HTR-8/SVneo (cell line): ENCODE measurements at regions not wholly inside any gene's neighbourhood (a gene's known extent, or its start where the extent isn't known, plus 50 kb on each side); places are given as distances from the start of the nearest gene placed in this dataset.

ENCODE experiments used
- DNase-seq: peaks from one replicate; pipeline ENCODE4 v3.0.0; 2011; ENCODE audit warnings: low spot score, mixed read lengths; ENCODE audit not compliant: insufficient read length
- FAIRE-seq: peaks from 2 replicates; lab custom pipeline; 2011; peaks lifted over from hg19 to GRCh38; lab: Jason Lieb, UNC

DNA sequence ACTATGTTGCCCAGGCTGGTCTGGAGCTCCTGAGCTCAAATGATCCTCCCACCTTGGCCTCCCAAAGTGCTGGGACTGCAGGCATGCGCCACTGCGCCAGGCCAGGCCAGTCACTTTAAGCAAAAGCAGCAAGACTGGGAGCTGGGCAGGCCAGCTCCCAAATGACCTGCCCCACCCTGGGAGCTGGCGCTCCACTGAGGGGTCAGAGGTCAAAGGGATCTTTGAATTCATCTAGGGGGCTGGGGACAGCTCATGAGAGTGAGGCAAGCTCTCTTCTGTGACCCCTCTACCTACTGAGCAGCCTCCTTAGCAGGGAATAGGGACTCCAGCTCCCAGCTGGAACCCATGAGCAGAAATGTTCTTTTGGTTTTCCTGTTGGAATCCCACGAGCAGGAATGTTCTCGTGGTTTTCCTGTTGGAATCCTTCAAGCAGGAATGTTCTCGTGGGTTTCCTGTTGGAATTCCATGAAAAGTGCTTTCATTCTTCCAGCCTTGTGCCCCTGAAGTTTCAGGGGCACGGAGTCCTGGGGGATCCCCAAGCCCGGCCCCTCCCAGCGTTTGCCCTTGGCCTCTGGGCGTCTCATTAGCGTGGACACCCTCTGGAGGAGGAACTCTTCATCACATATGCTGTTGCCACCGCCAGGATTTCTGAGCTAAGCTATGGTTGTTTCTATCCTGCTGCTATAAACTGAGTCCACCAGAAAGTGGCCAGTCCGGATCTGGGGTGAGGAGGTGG, 162.0 kb upstream of the HAAO start:
- no peak for DNase-seq
- FAIRE-seq: no peak

DNA sequence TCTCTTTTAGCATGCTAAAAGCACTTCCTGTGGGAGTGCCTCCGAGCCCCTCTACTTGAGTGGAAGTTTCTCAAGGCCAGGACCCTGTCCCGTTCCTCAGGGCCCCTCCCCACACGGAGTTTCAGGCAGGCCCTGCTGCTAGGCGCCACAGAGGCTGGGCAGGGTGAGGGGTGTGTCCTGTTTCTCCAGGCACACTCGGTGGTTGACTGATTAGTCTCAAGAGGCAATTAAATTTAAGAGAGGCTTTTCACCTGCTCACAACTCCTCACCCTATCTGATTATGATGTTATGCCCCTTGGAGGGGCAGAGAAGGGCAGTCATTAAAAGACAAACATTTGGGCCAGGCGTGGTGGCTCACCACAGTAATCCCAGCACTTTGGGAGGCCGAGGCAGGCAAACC, 160.8 kb upstream of the HAAO start:
- DNase-seq: no peak
- no peak for FAIRE-seq

DNA sequence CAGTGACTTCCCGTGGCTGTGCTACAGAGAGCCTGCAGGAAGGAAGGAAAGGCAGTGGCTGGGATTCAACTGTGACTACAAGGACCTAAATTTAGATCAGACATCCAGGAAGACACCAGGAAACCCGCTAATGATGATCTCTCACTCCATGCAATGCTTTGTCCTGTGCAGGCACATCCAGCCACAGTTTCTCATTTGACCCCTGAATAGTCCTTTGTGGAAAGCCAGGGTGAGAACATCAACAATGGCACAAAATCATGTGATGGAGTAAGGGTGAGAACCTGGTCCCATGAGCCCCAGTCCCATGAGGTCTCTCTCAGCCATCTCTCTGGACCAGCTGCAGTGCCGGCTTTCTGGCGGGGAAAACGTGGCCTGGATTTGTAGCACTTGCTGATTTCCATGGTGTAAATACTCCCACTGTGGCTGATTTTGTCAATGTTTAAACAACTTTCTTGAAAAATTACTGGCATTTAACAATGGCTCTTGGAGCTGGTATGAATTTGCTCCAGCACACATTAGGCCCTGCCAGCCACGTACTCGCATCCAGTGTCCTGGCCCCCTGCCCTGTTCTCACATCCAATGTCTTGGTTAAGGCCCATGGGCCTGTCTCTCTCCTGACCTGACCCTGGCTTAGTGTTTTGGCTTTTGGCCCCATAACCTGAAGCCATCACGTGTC, 159.0 kb upstream of the HAAO start:
- DNase-seq (no peak), FAIRE-seq (no peak)

DNA sequence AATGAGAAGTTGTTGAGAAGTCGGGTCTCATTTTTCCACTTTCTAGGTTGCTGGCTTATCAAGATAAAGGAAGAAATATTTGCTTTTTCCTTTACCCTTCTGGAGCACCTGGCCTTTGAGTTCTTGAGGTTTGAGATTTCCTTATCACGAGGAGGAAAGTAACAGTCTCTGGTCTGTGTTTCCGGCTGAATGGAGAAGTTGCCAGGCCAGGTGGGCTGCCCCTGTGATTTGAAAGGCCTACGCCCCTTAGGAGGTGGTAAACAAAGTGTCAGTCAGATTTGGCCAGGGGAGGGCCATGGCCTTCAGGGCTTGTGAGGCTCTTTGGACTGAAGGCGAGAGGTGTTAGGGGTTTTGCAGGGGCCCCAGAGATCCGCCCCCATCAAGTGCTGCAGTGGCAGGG, 156.7 kb upstream of the HAAO start:
- no peak for FAIRE-seq
- no peak for DNase-seq

DNA sequence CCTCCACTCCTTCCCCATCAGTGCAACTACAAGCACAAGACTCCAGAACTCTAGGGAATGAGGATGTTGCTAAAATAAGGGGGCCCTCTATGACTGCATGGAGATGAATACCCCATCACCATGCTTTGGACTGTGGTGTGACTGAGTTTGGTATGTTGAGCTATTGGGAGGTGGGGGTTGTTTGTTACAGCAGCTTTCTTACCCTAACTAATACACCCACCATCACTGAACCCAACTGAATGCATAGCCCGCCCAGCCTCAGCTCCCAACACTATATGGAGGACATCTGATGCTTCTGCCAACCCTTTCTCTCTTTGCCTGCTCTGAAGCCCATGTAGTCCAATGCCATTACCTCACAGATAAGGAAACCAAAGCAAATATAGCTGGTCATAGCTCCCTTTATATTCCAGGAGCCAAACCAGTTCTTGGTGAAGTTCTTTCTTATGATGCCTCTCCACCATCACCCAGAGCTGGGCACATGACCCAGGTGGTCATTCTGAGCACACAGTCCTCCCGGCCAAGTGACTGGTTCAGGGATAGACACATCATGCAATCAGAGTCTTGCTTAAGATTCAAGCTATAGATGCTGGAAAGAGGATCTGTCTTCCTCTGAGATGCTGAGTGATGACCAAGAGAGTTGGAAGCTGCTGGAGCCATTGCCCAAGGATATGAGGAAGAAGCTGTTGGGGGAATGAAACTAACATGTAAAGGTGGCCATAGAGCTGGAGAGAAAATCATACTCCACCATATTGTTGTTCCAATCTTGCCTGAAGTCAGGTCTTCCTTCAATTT, 155.6 kb upstream of the HAAO start:
- FAIRE-seq: no peak
- DNase-seq: no peak

DNA sequence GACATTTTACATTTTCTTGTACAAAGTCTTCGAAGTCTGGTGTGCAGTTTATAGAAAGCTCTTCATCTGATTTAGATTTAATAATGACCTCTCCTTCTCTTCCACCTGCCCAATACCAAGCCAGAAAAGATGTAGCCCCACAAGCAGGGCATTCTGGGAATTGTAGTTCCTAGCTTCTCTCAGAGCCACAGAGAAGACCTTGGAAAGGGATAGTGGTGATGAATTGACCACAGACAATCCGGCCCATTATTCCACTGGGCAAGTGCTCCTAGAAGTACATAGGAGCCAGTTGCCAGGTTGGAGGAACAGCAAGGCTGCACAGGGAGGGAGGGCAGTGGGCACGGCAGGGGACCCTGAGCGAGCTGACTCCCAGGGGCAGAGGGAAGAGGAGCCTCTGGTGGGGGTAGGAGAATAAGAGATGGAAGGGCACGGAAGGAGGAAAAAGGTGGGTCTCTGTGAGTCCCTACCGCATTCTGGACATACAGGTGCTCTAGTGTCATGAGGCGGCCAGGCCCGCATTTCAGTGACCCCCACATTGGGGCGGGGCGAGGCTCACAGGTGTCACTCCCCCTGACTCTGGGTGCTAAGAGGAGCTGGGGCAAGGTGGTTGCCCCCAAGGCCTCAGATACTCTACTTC, 152.5 kb upstream of the HAAO start:
- no peak for DNase-seq
- no peak for FAIRE-seq

DNA sequence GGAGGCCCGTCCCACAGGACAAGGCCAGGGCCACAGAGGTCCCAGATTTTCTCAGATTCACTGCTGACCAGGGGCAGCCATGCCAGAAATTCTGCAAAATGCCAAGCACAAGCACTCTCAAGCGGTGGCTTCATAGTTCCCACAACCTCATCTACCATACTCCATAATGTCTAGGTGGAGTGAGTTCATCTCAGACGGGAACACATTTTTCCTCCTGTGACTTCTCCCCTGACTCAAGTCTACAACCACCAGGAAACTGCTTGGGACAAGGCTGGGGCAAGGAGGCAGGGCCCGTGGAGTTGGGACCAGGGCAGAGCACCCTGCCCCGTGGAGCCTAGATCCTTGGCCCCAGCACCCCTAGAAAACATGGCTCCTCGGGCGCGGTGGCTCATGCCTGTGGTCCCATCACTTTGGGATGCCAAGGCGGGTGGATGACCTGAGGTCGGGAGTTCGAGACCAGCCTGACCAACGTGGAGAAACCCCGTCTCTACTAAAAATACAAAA, 150.7 kb upstream of the HAAO start:
- DNase-seq: no peak
- no peak for FAIRE-seq

DNA sequence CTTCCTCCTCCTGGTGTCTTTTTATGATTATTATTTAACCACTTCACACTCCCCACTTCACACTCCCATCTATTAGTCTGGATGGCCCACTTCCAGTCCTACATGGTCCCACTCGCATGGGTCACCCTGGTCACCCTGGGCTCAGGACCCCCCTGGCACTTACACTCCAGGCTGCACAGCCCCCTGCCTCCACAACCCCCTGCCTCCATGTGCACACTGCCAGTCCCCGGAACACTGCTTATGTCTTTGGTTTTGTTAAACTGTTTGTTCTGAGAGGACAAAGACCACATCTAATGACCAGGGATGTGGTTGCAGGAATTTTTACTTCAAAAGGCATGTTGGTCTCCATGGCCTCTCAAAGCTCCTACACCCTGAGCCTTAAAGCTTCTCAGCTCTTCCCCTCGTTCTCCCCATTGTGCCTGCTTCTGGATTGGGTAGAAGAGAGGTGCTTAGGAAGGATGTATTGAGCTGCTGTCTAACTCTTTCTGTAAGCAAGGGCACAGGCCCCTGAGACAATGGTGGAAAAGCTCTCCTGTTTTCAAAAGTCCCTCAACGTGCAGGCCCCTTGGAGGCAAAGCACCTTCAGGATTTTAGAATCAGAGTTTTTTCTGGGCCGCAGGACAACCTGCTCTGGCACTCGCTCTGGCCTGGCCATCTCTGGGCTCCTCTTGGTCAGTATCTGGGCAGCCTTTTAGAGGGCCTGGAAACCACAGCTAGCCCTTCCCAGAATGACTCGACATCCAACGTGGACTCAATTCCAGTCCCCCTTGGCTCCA, 150.0 kb upstream of the HAAO start:
- DNase-seq: no peak
- FAIRE-seq: no peak

DNA sequence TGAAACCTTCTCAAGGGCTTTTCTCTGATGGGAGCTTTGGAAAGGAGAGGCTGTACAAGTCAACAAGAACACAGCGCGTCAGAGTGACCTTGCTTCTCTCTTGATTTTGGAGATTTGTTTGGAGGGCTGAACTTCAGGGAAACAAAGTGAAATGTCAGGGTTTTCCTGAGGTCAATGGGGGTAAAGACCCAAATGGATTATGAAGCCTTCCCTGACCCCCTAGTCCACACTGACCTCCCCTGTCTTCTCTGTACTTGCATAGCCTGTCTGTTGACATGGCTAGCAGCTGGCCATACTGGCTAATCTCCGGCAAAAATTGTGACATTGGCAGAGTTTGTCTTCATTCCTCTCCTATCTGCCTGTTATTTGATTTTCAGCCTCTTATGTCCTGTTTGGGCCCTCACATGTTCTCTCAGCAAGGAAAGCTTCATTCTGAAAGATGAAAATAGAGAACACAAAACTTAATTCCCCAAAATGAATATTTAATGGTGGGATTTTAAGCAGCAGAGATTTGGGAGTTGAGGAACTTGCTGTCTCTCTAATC, 149.3 kb upstream of the HAAO start:
- DNase-seq (no peak), FAIRE-seq (no peak)

DNA sequence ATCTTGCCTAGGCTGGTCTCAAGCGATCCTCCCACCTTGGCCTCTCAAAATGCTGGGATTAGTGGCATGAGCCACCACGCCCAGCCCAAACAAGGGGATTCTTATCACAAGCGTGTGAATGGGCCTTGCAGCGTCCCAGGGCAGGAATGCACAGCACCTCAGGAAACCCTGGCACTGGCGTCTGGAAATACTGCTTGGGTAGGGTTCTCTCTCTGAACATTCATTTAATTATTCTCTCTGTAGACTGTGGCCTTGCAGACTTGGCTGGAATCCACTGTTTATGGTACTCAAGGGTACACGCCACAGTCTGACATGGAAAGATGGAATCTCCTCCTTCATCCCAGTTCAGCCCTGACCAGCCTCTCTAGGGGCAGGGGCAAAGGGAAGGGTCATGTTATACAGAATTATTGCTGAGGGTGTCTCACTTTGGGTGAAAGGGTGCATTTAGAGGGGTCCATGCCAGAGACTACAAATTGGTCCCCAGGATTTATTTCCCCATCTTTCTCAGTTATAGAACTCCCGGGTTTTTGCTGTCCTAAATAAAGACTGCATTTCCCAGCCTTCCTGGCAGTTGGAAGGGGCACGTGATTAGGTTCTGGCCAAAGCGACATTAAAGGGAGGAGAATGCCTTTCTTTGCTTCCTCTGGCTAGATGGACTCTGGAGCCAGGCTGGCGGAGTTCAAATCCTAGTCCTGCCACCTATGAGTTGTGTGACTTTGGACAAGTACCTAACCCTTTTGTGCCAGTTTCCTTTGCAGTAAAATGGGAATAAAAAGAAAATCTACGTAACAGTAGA, 147.2 kb upstream of the HAAO start:
- DNase-seq (no peak), FAIRE-seq (no peak)

DNA sequence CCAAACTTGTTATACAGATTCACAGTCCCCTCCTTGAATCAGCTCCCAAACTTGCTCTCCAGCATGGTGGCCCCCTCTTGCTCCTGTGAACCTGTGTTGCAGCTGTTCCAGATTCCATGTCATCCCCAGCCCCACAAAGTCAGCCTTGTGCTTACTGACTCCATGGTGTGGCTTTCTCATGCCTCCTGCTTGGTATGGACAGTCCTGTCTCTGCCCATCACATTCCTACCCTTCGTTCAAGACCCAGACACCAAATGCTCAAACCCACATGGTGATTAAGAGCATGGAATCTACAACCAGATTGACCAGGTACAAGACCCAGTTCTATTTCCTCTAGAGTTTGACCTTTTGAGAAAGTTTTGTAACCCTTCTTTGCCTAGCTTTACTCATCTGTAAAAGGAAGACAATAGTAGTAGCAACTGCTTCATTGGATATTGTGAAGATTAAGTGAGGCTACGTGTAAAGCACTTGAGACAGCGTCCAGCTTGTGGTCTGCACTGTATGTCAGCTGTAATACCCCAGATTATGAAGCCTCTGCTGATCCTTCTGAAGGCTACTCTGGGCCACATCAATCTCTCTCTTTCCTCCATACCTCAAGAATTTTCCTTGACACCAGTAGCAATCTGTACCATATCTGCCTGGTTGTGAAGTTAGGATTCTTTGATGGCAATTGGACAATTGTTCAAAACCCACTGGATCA, 146.4 kb upstream of the HAAO start:
- DNase-seq (no peak), FAIRE-seq (no peak)

DNA sequence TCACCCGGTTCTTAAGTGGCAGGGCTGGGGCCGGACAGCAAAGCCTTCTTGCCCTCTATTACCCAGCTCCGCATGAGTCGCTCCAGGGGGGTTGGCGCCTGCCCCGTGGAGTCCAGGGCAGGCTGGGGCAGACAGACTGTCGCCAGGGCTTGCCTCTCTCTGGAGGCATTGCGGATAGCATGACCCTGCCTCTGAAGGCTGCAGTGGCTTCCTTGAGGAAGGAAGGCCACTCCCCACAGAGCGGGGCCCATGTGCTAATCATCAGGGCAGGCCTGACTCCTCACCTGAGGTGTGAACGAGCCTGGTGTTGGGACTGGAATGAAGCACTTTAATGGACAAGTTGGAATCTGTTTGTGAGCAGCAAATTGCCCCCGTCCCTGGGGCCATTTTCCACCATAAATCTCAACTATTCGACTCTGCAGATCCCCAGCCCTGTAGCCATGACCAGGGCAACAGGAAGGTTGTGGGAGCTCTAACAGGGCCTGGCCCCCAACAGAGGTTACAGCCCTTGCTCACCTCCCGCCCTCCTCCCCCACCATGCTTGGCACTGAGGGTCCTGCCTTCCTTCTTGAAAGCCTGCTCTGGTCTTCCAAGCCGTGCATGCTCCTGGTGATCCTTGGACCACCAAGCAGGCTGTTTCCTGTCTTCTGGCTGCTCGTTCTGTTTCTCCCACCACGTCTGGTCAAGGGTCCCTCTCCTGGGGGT, 144.9 kb upstream of the HAAO start:
- FAIRE-seq (no peak), DNase-seq (no peak)

DNA sequence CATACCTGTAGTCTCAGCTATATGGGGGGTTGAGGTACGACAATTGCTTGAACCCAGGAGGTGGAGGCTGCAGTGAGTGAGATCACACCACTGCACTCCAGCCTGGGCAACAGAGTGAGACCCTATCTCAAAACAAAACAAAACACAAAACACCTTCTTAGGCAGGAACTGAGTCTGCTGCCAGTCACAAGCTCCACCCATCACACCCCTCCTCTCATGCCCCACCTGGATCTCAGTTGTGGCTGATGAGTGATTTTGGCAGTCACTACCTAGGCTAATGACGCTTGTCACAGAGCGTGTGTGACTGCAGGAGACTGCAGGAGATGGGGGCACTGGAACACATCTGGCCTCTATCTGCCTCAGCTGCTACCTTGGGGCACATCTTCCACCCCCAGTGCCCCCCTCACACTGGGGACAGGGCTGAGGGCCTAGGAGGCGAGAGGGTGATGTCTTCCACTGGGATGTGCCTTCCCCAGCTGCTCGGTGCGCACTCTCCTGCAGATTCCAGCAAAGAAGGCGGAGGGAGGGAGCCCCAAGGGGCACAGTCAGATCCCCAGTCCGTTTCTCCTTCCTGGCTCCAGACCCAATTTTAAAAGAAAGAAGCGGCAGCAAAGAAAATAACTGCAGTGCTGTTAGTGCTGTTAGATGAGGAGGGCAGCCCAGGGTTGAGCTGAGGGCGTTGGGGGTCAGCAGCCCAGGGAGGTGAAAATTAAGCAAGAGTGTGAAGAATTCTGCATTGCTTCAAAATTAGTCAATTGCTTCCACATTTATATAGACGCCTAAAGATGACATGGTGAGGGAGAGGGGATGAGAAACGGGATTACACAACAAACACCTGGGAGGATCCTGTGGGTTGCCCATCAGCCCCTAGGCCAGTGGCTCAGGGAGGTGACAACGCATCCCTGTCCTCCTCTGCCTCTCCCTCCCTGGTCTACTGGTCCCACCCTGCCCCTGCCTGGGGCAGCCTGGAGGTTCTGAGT, 143.6 kb upstream of the HAAO start:
- no peak for DNase-seq
- FAIRE-seq: no peak

DNA sequence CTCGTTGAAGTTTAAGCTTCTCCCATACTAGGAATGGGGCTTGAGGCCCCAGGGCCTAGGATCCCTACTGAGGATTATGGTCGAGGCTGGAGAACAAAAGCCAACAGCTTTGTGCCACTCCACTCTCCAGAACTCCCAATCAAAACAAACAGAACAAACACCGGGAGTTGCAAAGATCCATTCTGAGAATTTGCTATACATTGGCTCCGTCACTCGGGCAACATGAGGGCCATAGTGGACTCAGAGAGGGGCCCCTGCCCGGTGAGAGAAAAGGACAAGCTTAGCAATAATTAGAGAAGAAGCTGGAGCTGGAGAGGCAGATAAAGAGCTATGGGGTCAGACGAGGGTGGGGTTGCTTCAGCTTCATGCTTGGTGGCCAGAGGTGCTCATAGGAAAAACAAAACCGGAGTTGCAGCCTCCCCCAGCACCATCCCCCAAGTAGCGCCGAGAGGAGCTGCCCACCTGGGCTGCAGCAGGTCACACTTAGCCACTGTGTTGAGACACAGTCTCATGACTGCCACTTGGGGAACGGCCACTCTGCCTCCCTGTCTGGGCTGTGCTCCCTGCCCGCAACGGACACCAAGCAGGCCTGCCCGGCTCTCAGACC, 142.3 kb upstream of the HAAO start:
- FAIRE-seq (no peak), DNase-seq (no peak)

DNA sequence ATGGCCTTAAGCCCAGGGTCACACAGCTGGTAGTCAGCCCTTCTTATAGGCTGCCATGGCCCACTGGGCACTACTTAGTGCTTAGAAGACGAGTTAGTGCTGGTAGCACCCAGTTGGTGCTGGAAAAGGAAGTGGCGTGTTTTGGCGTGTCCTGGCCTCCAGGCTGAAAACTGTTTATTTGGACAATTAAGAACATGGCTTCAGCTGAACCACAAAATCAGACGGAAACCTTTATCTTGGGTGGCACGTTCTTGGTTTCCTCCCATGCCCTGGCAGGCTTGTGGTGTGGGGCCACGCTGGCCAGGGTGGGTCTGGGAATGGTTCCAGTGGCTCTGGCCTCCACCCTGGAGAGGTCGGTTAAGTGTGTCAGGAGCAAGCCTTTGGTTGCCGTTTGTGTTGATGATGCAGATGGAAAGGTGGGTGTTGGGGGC, 141.5 kb upstream of the HAAO start:
- FAIRE-seq: no peak
- no peak for DNase-seq
